NCI-H2227 (cell line): ENCODE measurements at regions not wholly inside any gene's neighbourhood (a gene's known extent, or its start where the extent isn't known, plus 50 kb on each side); places are given as distances from the start of the nearest gene placed in this dataset.
"Not testable (repeated sequence)": the region's sequence is repeated elsewhere in the genome, so short reads cannot be mapped to it uniquely, and the experiment has no call there.

ENCODE experiments used
- DNase-seq: peaks from one replicate; lab custom pipeline; 2025; ENCODE audit not compliant: unreplicated experiment; lab: John Stamatoyannopoulos, UW

- DNase-seq = no peak
Observed at GRCh38 chr18:55907453-55908175, 319.6 kb upstream of the TCF4 start.

- no peak for DNase-seq
Observed at GRCh38 chr18:55906536-55906935, 318.5 kb upstream of the TCF4 start.

GRCh38 chr18:55903911-55904310 lies 315.9 kb upstream of the TCF4 start:
- no peak for DNase-seq

- no peak for DNase-seq
Observed at GRCh38 chr18:55900380-55900779, 312.4 kb upstream of the TCF4 start.

GRCh38 chr18:55897091-55897689 lies 309.2 kb upstream of the TCF4 start:
- DNase-seq = no peak

GRCh38 chr18:55893948-55894347 lies 306.0 kb upstream of the TCF4 start:
- no peak for DNase-seq

- DNase-seq = not testable (repeated sequence)
Observed at GRCh38 chr18:55892862-55893813, 305.1 kb upstream of the TCF4 start.

GRCh38 chr18:55886886-55887285 lies 298.9 kb upstream of the TCF4 start:
- no peak for DNase-seq

GRCh38 chr18:55884498-55884897 lies 296.5 kb upstream of the TCF4 start:
- DNase-seq = no peak

GRCh38 chr18:55880617-55881016 lies 292.6 kb upstream of the TCF4 start:
- no peak for DNase-seq

- DNase-seq = no peak
Observed at GRCh38 chr18:55879331-55879730, 291.3 kb upstream of the TCF4 start.

- no peak for DNase-seq
Observed at GRCh38 chr18:55878224-55878623, 290.2 kb upstream of the TCF4 start.

- DNase-seq = no peak
Observed at GRCh38 chr18:55877321-55877720, 289.3 kb upstream of the TCF4 start.

GRCh38 chr18:55876254-55876653 lies 288.3 kb upstream of the TCF4 start:
- no peak for DNase-seq

- DNase-seq = no peak
Observed at GRCh38 chr18:55875371-55875901, 287.4 kb upstream of the TCF4 start.

GRCh38 chr18:55869556-55870501 lies 281.8 kb upstream of the TCF4 start:
- DNase-seq = no peak

GRCh38 chr18:55868909-55869308 lies 280.9 kb upstream of the TCF4 start:
- DNase-seq = no peak

- DNase-seq = no peak
Observed at GRCh38 chr18:55866886-55867285, 278.9 kb upstream of the TCF4 start.

GRCh38 chr18:55866006-55866405 lies 278.0 kb upstream of the TCF4 start:
- DNase-seq = no peak

GRCh38 chr18:55864281-55864680 lies 276.3 kb upstream of the TCF4 start:
- no peak for DNase-seq
